ENCODE measurements at regions not wholly inside any gene's neighbourhood (a gene's known extent, or its start where the extent isn't known, plus 50 kb on each side); places are given as distances from the start of the nearest gene placed in this dataset.

DNA sequence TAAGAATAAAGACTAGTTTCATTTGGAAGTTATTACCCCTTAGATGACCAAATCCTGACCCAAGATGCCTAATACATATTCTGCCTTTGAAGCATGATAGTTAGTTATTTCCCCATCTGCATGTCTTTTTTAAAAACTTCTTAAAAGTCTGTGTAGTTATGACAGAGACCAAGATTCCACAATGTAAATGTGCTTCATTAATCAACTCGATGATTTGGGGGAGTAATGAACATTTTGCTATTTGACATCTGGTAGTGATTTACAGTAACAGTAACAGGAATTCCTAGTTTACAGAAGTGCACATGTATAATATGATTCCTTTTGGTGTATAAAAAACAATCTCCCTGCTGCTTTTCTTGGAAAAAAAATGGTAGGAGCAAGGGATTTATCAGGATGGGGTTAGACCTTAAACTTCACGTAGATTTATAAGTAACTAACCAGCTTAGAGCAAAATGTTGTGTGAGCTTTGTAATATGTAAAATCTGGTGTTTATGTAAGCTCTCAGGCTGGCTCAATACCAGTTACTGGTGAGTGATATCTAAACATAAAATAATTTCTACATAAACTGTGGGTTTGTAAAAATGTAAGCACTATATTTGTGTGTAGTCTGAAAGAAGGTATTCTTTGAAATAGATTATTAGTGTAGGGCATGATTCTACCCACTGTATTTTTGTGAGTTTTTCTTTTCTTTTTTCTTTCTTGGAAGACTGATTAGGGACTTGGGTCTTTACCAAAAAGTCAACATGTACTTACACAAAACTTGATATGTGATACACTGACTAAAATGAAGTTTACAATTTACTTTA is 641.6 kb downstream of the EPHA4 start:
- TF ChIP-seq CTCF (IDR thresholded peaks at IDR 0.05; ENCODE audit: low read depth, low read length, poor library complexity, severe bottlenecking) (no peak), EZH2phosphoT487 (IDR thresholded peaks at IDR 0.05; ENCODE audit: borderline replicate concordance, low read length) (no peak)
